IMR-90 (cell line): ENCODE measurements at regions not wholly inside any gene's neighbourhood (a gene's known extent, or its start where the extent isn't known, plus 50 kb on each side); places are given as distances from the start of the nearest gene placed in this dataset.

Source experiments
- CHD1 ChIP-seq: IDR thresholded peaks from 2 replicates; pipeline ENCODE4 v1.6.1; 2012; ENCODE audit warnings: low read depth, low read length, improper control_type of control experiment
- CTCF ChIP-seq: conservative IDR thresholded peaks from 2 replicates; pipeline ENCODE4 v1.5.1; 2012; ENCODE audit warnings: mild to moderate bottlenecking, low read depth, low read length, improper control_type of control experiment
- ELK1 ChIP-seq: fragments of 150-350 bp; IDR thresholded peaks from 2 replicates; pipeline ENCODE4 v1.6.1; 2016; ENCODE audit warnings: low read depth, mild to moderate bottlenecking, low read length, moderate library complexity, borderline replicate concordance
- FOS ChIP-seq: fragments of 150-350 bp; IDR thresholded peaks from 2 replicates; pipeline ENCODE4 v1.6.1; 2016; ENCODE audit warnings: low read depth, low read length
- MAFK ChIP-seq: IDR thresholded peaks from 2 replicates; pipeline ENCODE4 v1.6.1; 2012; ENCODE audit warnings: low read depth, low read length, improper control_type of control experiment
- MAZ ChIP-seq: IDR thresholded peaks from 2 replicates; pipeline ENCODE4 v1.6.1; 2012; ENCODE audit warnings: low read depth, mild to moderate bottlenecking, low read length, improper control_type of control experiment, moderate library complexity, borderline replicate concordance
- POLR2A ChIP-seq: IDR thresholded peaks from 2 replicates; pipeline ENCODE4 v1.6.1; 2012; ENCODE audit warnings: mild to moderate bottlenecking, low read depth, low read length
- RFX5 ChIP-seq: IDR thresholded peaks from 2 replicates; pipeline ENCODE4 v1.8.0; 2012; ENCODE audit warnings: low read depth, mild to moderate bottlenecking, low read length, moderate library complexity
- SMC3 ChIP-seq: fragments of 150-350 bp; IDR thresholded peaks from 2 replicates; pipeline ENCODE4 v1.6.1; 2016; ENCODE audit warnings: low read depth, mild to moderate bottlenecking, antibody characterized with exemption, low read length, moderate library complexity
- USF2 ChIP-seq: fragments of 150-350 bp; IDR thresholded peaks from 2 replicates; pipeline ENCODE4 v1.6.1; 2017; ENCODE audit warnings: mild to moderate bottlenecking, antibody characterized with exemption, low read length, low read depth

- TF ChIP-seq FOS: no peak
- TF ChIP-seq POLR2A: no peak
- no peak for TF ChIP-seq CTCF
- TF ChIP-seq ELK1: no peak
- no peak for TF ChIP-seq MAFK
- no peak for TF ChIP-seq USF2
- no peak for TF ChIP-seq MAZ
- TF ChIP-seq RFX5: no peak
- no peak for TF ChIP-seq CHD1
- TF ChIP-seq SMC3: no peak
Measured at GRCh38 chr2:75288760-75289159, 89.4 kb upstream of the TACR1 start.
